Ovary (tissue), 7 donors: ENCODE measurements at regions not wholly inside any gene's neighbourhood (a gene's known extent, or its start where the extent isn't known, plus 50 kb on each side); places are given as distances from the start of the nearest gene placed in this dataset.
A peak's percentile ranks its signal among the peaks of the same experiment; 100 is the strongest.

Source experiments
- DNase-seq, 5 donors: peaks; one replicate each; pipeline ENCODE4 v3.0.0-alpha.2; 2019 to 2020
- H3K27ac ChIP-seq, 2 donors: fragments of 200-600 bp; one replicate each; pipeline versions ENCODE4 v1.5.1 to v1.8.0; 2019 to 2022
- H3K27me3 ChIP-seq: fragments of 200-600 bp; one replicate; pipeline ENCODE4 v1.8.0; 2022
- H3K36me3 ChIP-seq: fragments of 200-600 bp; sonication (generic); one replicate; pipeline ENCODE4 v1.5.1; 2019
- H3K4me1 ChIP-seq: one replicate; pipeline ENCODE4 v1.8.1; 2013; ENCODE audit warnings: mild to moderate bottlenecking, moderate library complexity; ENCODE audit not compliant: insufficient read depth
- H3K4me3 ChIP-seq: fragments of 200-600 bp; sonication (generic); one replicate; pipeline ENCODE4 v1.5.1; 2017
- H3K9me3 ChIP-seq, 2 donors: fragments of 200-600 bp in 1 of 2; sonication (generic) in 1 of 2; one replicate each; pipeline versions ENCODE4 v1.5.1 to v1.8.1; 2013 to 2019; ENCODE audit warnings: mild to moderate bottlenecking in 1 of 2, moderate library complexity in 1 of 2
- EP300 ChIP-seq: sonication (generic); formaldehyde crosslinking; IDR thresholded peaks from one replicate; pipeline ENCODE4 v1.6.1; 2017; ENCODE audit warnings: antibody characterized with exemption
- POLR2A ChIP-seq: fragments of 450-650 bp; IDR thresholded peaks from one replicate; pipeline ENCODE4 v1.6.1; 2017; ENCODE audit warnings: antibody characterized with exemption, mild to moderate bottlenecking, moderate library complexity
- WGBS, 3 donors: extraction: QIAGEN DNeasy Blood & Tissue Kit in 1 of 3; methylation state at CpG; one replicate each; pipeline versions ENCODE4 v1.1.5 to v1.1.7; 2013 to 2017; 5-methylcytosine and 5-hydroxymethylcytosine counted together
- intact Hi-C, 4 donors: fragments of 100-400 bp; cut with DNase I; formaldehyde crosslinking; loops; one replicate each; pipeline versions ENCODE4 v1.11.0 to v1.15.1; 2022 to 2023
- TF ChIP-seq, protein P1 (sequence below), 3 donors: fragments of 450-650 bp in 2 of 3; fragments of 200-600 bp in 1 of 3; IDR thresholded peaks; one replicate each; pipeline versions ENCODE4 v1.5.1 to v1.8.0; 2016 to 2022; ENCODE audit warnings: antibody characterized with exemption in 3 of 3, mild to moderate bottlenecking in 1 of 3
- donor health status: DM: no; HTN: no; CAD: no; lungs with moderate emphysema.
- donor health status: DM: no; HTN: no; CAD: no.
- donor health status: Bipolar disorder and iron deficiency.
- donor health status: DM: no; HTN: no; CAD: no.
- donor health status: DM: yes; HTN: yes; CAD: no.

DNA sequence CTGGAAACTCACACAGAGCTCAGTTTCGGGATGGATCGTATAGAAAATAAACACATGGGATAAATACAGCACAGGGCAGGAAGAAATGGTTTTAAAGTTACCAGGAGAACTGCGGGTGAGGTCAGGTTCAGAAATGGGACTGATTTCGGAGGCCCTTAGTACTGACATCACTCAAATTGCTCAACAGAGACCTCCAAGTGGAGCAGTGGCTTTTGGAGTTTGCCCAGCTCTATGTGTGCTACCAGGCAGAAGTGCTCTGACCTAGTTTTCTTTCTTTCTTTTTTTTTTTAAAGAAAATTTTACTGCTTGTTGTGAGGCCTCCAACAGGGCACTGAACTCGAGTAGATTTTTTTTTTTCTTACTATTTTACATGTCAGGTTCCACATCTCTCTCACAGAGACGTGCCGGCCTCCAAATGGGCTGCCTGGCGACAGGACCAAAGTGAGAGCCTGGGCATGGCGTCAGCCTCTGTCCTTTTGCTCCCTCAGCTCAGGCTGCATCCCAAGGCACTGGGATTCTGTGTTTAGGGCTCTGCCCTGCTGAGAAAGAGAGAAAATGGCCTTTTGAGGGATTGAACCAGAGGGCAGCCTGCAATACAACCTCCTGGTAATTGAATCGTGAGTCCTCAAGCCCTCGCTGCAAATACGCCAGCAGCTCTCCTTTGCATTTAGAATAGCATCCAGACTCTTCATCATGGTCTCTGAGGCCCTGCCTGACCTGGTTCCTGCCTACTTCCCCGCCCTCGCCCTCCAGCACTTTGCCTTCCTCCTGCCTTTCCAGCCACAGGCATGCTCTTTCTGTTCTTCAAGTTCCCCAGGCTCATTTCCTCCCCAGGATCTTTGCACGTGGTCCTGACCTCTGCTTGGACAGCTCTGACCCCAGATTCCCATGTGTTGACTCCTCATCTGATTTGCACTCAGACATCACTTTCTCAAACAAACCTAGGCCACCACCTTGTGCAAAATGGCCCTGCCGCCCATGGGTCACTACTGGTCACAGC lies 173.5 kb downstream of the FGF1 start:
- DNase-seq: peak in 1 of 5 donors; percentile 29
- Histone ChIP-seq H3K27me3 (no peaks in the 10 kb centered on the region), H3K27ac (no peak overlapping the region), H3K4me1 (no peaks in the 10 kb centered on the region), H3K36me3 (no peaks in the 10 kb centered on the region), H3K4me3 (no peak overlapping the region), H3K9me3 (peaks cover 0 to 3% of the 10 kb centered on the region in 2 donors)
- TF ChIP-seq POLR2A: no peak
- TF ChIP-seq EP300: no peak
- TF ChIP-seq, protein P1, sequence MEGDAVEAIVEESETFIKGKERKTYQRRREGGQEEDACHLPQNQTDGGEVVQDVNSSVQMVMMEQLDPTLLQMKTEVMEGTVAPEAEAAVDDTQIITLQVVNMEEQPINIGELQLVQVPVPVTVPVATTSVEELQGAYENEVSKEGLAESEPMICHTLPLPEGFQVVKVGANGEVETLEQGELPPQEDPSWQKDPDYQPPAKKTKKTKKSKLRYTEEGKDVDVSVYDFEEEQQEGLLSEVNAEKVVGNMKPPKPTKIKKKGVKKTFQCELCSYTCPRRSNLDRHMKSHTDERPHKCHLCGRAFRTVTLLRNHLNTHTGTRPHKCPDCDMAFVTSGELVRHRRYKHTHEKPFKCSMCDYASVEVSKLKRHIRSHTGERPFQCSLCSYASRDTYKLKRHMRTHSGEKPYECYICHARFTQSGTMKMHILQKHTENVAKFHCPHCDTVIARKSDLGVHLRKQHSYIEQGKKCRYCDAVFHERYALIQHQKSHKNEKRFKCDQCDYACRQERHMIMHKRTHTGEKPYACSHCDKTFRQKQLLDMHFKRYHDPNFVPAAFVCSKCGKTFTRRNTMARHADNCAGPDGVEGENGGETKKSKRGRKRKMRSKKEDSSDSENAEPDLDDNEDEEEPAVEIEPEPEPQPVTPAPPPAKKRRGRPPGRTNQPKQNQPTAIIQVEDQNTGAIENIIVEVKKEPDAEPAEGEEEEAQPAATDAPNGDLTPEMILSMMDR (IDR thresholded peaks at IDR 0.05): no peak
- 77 to 81% (median 80%) methylated on average over 16 of the region's 16 CpGs for WGBS, 3 donors
- intact Hi-C loops: no loop called here

DNA sequence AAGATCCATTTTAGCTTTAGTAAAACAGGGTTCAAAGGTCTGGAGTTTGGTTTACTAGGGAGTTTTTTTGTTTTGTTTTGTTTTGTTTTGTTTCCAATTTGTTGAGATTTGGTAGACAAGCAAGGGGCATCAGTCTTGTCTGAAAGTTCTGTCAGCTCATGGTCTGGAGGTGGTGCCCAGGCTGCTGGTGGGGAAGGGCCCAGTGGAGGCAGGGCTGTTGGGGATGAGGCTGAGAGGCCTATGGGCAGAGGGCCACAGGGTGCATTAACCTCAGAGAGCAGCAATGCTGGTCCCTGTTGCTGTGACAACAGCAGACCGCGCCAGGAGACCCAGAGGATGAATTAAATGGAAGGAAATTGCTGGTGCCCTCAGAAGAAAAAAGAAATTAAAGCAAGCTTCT lies 174.5 kb downstream of the FGF1 start:
- Histone ChIP-seq H3K4me1 (no peaks in the 10 kb centered on the region), H3K4me3 (no peak overlapping the region), H3K27ac (no peak overlapping the region), H3K36me3 (no peaks in the 10 kb centered on the region), H3K27me3 (no peaks in the 10 kb centered on the region), H3K9me3 (no peaks in the 10 kb centered on the region)
- WGBS, 3 donors: 90 to 94% (median 93%) methylated on average over 2 of the region's 2 CpGs
- intact Hi-C loops: no loop called here
- TF ChIP-seq POLR2A (no peak), EP300 (no peak)
- TF ChIP-seq, protein P1 (IDR thresholded peaks at IDR 0.05): no peak
- DNase-seq: no peak

DNA sequence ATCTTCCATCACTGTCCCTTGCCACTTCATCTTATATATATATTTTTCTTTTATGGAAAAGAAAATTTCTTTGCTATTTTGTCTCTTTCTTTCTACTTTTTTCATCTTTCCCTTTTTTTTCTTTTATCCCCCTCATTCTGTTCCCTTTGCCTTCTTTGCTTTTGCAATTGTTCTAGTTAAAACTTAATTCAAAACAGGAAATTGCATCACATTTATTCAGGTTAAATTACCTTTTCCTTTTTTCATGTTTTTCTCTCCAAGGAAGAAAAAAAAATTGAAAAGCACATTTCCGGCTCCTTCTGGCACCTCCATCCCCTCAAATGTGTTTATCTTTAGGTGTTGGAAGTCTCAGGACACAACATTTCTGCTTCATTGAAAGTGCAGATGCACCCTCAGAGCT lies 176.9 kb downstream of the FGF1 start:
- TF ChIP-seq, protein P1 (IDR thresholded peaks at IDR 0.05): no peak
- TF ChIP-seq POLR2A (no peak), EP300 (no peak)
- no peaks in the 10 kb centered on the region for H3K27me3 ChIP-seq
- H3K9me3 ChIP-seq: no peaks in the 10 kb centered on the region
- H3K4me3 ChIP-seq: no peak overlapping the region
- no peak for DNase-seq
- intact Hi-C loops: no loop called here
- WGBS, 3 donors: 52 to 61% (median 57%) methylated on average over 1 of the region's 1 CpG
- no peaks in the 10 kb centered on the region for H3K4me1 ChIP-seq
- no peaks in the 10 kb centered on the region for H3K36me3 ChIP-seq
- H3K27ac ChIP-seq: no peak overlapping the region

DNA sequence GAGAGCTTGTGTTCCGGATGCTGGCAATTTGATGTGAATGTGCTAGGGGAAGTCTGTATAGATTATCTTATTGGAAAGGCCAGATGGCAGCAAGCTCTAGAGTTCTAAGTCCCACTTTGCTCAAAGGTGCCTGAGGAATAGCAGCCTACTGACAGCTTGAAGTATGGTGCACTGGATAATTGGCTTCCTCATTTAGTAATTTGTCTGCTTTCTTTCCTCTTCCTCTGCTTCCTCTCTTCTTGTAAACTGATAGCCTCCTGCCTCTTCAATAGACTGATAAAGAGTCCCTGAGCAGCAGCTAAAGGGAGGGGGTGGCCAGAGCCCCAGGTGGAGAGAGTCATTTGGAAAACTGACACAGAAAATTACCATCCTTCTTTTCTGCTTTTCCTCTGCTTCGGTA lies 177.3 kb downstream of the FGF1 start:
- TF ChIP-seq POLR2A: no peak
- no peak for TF ChIP-seq EP300
- TF ChIP-seq, protein P1 (IDR thresholded peaks at IDR 0.05): no peak
- intact Hi-C loops: no loop called here
- H3K27ac ChIP-seq: no peak overlapping the region

More for the DNA sequence above, 177.3 kb downstream of the FGF1 start:
- DNase-seq: no peak
- Histone ChIP-seq H3K36me3 (no peaks in the 10 kb centered on the region), H3K4me3 (no peak overlapping the region), H3K9me3 (no peaks in the 10 kb centered on the region), H3K4me1 (no peaks in the 10 kb centered on the region), H3K27me3 (no peaks in the 10 kb centered on the region)
- 85 to 86% (median 85%) methylated on average over 2 of the region's 2 CpGs for WGBS, 3 donors
